OCI-LY3 (cell line): ENCODE measurements at regions not wholly inside any gene's neighbourhood (a gene's known extent, or its start where the extent isn't known, plus 50 kb on each side); places are given as distances from the start of the nearest gene placed in this dataset.

Source experiments
- H2AFZ ChIP-seq: fragments of 200-600, 300-600 bp; shearing (Covaris generic); 2 replicates; pipeline ENCODE4 v1.6.0; 2014; ENCODE audit warnings: antibody characterized with exemption, low read depth, low read length
- H3K27ac ChIP-seq: fragments of 200-600, 300-600 bp; sonication (generic); 2 replicates; pipeline ENCODE4 v1.5.1; 2014; ENCODE audit warnings: mild to moderate bottlenecking, low read length, moderate library complexity, mixed read lengths
- H3K27me3 ChIP-seq: fragments of 200-600, 300-600 bp; sonication (generic); 2 replicates; pipeline ENCODE4 v1.6.1; 2014; ENCODE audit warnings: low read depth, low read length, mixed read lengths
- H3K36me3 ChIP-seq: fragments of 200-600, 300-600 bp; sonication (generic); replicated peaks from 2 replicates; pipeline ENCODE3; 2014; ENCODE audit warnings: low read depth, low read length, mixed read lengths
- H3K4me1 ChIP-seq: fragments of 300-600, 200-600 bp; sonication (generic); 2 replicates; pipeline ENCODE4 v1.6.1; 2014; ENCODE audit warnings: low read length, mixed read lengths
- H3K4me2 ChIP-seq: fragments of 200-600, 300-600 bp; sonication (generic); 2 replicates; pipeline ENCODE4 v1.6.1; 2014; ENCODE audit warnings: low read length, mixed read lengths
- H3K4me3 ChIP-seq: fragments of 300-600, 200-600 bp; sonication (generic); 2 replicates; pipeline ENCODE4 v1.5.1; 2014; ENCODE audit warnings: antibody characterized with exemption, mild to moderate bottlenecking, low read length, moderate library complexity
- H3K79me2 ChIP-seq: fragments of 300-600, 200-600 bp; shearing (Covaris generic); 2 replicates; pipeline ENCODE4 v1.6.1; 2014; ENCODE audit warnings: mild to moderate bottlenecking, low read length, mixed read lengths
- H3K9ac ChIP-seq: fragments of 300-600, 200-600 bp; shearing (Covaris generic); 2 replicates; pipeline ENCODE4 v1.6.0; 2014; ENCODE audit warnings: mild to moderate bottlenecking, low read length, moderate library complexity
- H3K9me3 ChIP-seq: fragments of 200-600, 300-600 bp; shearing (Covaris generic); 2 replicates; pipeline ENCODE4 v1.6.1; 2014; ENCODE audit warnings: low read length, mixed read lengths; ENCODE audit not compliant: insufficient read depth
- H4K20me1 ChIP-seq: fragments of 200-600, 300-600 bp; sonication (generic); 2 replicates; pipeline ENCODE4 v1.6.1; 2016; ENCODE audit warnings: low read length, mixed read lengths; ENCODE audit not compliant: insufficient read depth
- EZH2phosphoT487 ChIP-seq: fragments of 200-600 bp; shearing (Covaris generic); IDR thresholded peaks from 2 replicates; pipeline ENCODE4 v1.6.1; 2018; ENCODE audit warnings: antibody characterized with exemption, mixed run types, low read depth
- TF ChIP-seq, protein P1 (sequence below): fragments of 200-600, 300-600 bp; sonication (generic); IDR thresholded peaks from 2 replicates; pipeline ENCODE4 v1.5.1; 2014; ENCODE audit warnings: antibody characterized with exemption, low read length, low read depth

DNA sequence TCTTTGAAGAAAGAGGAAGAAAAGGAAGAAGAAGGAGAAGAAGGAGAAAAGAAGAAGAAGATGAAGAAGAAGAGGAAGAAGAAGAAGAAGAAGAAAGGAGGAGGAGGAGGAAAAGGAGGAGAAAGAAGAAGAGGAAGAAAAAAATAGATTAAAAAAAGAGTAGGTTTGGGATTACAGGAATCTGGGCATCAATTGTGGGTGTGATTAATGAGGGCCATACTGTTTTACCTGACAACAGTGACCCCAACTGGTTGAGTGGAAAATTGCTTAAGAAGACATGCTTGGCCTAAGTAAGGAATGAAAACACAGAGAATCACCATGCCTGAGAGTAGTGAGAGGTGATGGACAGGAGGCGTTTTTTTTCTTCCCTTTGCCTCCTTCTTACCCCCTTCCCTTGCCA, 114.6 kb downstream of the FAM170A start:
- Histone ChIP-seq H3K9me3 (no peaks in the 10 kb centered on the region), H2AFZ (no peak overlapping the region), H3K4me2 (no peak overlapping the region), H3K79me2 (no peaks in the 10 kb centered on the region), H3K4me1 (peaks cover 5% of the 10 kb centered on the region; the same call in 1 of the 2 replicates), H3K27me3 (no peaks in the 10 kb centered on the region), H3K27ac (no peak overlapping the region), H3K36me3 (no peaks in the 10 kb centered on the region), H4K20me1 (no peaks in the 10 kb centered on the region), H3K9ac (no peak overlapping the region), H3K4me3 (no peak overlapping the region)
- TF ChIP-seq EZH2phosphoT487 = no peak
- TF ChIP-seq, protein P1, sequence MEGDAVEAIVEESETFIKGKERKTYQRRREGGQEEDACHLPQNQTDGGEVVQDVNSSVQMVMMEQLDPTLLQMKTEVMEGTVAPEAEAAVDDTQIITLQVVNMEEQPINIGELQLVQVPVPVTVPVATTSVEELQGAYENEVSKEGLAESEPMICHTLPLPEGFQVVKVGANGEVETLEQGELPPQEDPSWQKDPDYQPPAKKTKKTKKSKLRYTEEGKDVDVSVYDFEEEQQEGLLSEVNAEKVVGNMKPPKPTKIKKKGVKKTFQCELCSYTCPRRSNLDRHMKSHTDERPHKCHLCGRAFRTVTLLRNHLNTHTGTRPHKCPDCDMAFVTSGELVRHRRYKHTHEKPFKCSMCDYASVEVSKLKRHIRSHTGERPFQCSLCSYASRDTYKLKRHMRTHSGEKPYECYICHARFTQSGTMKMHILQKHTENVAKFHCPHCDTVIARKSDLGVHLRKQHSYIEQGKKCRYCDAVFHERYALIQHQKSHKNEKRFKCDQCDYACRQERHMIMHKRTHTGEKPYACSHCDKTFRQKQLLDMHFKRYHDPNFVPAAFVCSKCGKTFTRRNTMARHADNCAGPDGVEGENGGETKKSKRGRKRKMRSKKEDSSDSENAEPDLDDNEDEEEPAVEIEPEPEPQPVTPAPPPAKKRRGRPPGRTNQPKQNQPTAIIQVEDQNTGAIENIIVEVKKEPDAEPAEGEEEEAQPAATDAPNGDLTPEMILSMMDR = peak; percentile 56

DNA sequence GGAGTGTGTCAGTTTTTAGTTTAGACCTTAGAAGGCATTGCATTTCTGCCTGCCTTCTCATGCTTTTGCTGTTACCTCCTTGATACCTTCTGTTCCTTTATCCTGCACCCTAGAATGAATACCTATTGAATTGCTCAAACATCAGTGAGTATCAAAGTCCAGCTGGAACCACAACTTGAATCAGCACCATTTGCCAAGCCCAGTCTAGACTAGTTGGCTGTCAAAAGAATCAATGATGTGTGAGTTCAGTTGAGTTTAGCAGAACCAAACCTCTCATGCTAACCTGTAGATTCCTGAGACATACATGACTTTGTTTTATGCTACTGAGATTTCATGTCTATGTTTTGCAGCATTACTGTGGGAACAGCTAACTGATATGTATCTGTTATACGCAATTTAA, 116.6 kb downstream of the FAM170A start:
- H3K9me3 ChIP-seq = no peaks in the 10 kb centered on the region
- H3K27me3 ChIP-seq = no peaks in the 10 kb centered on the region
- H3K36me3 ChIP-seq = no peaks in the 10 kb centered on the region
- H2AFZ ChIP-seq = no peak overlapping the region
- peaks cover 5% of the 10 kb centered on the region; the same call in 1 of the 2 replicates for H3K4me1 ChIP-seq
- no peak overlapping the region for H3K4me3 ChIP-seq
- no peak for TF ChIP-seq EZH2phosphoT487
- TF ChIP-seq, protein P1 = no peak
- H4K20me1 ChIP-seq = no peaks in the 10 kb centered on the region
- no peak overlapping the region for H3K27ac ChIP-seq
- H3K4me2 ChIP-seq = no peak overlapping the region
- no peaks in the 10 kb centered on the region for H3K79me2 ChIP-seq
- no peak overlapping the region for H3K9ac ChIP-seq

DNA sequence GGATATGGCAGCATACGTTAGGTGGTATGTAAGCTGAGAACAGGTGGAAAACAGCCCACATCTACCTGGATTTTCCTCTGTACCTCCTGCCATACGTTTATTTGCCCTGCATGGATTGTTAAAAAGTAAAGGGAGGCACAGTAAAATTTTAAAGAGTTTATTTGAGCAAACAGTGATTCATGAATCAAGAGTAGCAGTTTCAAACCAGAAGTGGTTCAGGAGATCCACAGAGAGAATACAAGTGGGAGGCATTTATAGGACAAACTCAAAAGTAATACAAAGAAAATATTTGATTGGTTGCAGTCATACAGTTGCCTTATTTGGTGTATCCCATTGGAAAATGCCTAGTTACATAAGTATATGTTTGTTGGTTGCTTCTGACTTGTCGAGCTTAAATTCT, 117.6 kb downstream of the FAM170A start:
- Histone ChIP-seq H3K36me3 (no peaks in the 10 kb centered on the region), H3K79me2 (no peaks in the 10 kb centered on the region), H3K27me3 (no peaks in the 10 kb centered on the region), H3K9ac (no peak overlapping the region), H2AFZ (no peak overlapping the region), H3K4me2 (no peak overlapping the region), H3K4me3 (no peak overlapping the region), H4K20me1 (no peaks in the 10 kb centered on the region), H3K4me1 (peaks cover under 1% of the 10 kb centered on the region; the same call in 1 of the 2 replicates), H3K9me3 (no peaks in the 10 kb centered on the region), H3K27ac (no peak overlapping the region)
- TF ChIP-seq, protein P1 = no peak
- TF ChIP-seq EZH2phosphoT487 = no peak

DNA sequence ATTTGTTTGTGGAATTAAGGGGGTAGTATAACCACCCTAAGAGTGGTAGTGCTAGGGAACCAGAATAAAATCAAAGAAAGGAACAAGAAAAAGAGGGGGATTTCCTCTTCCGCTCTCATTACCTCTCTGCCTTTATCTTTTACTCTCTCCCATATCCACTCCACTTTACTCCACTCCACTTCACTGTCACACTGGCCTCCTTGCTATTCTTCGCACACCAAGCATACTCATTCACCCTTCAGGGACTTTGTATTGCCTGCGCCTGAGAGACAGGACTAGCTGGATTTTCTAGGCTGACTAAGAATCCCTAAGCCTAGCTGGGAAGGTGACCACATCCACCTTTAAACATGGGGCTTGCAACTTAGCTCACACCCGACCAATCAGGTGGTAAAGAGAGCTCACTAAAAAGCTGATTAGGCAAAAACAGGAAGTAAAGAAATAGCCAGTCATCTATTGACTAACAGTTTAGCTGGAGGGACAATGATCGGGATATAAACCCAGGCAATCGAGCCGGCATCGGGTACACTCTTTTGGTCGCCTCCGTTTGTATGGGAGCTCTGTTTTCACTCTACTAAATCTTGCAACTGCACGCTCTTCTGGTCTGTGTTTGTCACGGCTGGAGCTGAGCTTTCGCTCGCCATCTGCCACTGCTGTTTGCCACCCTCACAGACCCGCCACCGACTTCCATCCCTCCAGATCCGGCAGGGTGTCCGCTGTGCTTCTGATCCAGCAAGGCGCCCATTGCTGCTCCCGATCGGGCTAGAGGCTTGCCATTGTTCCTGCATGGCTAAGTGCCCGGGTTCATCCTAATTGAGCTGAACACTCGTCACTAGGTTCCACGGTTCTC, 121.8 kb downstream of the FAM170A start:
- H3K79me2 ChIP-seq = no peaks in the 10 kb centered on the region
- no peak overlapping the region for H3K27ac ChIP-seq
- H3K27me3 ChIP-seq = no peaks in the 10 kb centered on the region
- no peaks in the 10 kb centered on the region for H3K4me1 ChIP-seq
- no peak overlapping the region for H3K4me3 ChIP-seq
- no peak overlapping the region for H2AFZ ChIP-seq
- H3K9ac ChIP-seq = no peak overlapping the region
- no peaks in the 10 kb centered on the region for H3K36me3 ChIP-seq
- TF ChIP-seq EZH2phosphoT487 = no peak
- TF ChIP-seq, protein P1 = no peak
- no peaks in the 10 kb centered on the region for H3K9me3 ChIP-seq
- H3K4me2 ChIP-seq = no peak overlapping the region
- H4K20me1 ChIP-seq = no peaks in the 10 kb centered on the region
